ENCODE measurements at regions not wholly inside any gene's neighbourhood (a gene's known extent, or its start where the extent isn't known, plus 50 kb on each side); places are given as distances from the start of the nearest gene placed in this dataset.
"Not testable (repeated sequence)": the region's sequence is repeated elsewhere in the genome, so short reads cannot be mapped to it uniquely, and the experiment has no call there.

DNA sequence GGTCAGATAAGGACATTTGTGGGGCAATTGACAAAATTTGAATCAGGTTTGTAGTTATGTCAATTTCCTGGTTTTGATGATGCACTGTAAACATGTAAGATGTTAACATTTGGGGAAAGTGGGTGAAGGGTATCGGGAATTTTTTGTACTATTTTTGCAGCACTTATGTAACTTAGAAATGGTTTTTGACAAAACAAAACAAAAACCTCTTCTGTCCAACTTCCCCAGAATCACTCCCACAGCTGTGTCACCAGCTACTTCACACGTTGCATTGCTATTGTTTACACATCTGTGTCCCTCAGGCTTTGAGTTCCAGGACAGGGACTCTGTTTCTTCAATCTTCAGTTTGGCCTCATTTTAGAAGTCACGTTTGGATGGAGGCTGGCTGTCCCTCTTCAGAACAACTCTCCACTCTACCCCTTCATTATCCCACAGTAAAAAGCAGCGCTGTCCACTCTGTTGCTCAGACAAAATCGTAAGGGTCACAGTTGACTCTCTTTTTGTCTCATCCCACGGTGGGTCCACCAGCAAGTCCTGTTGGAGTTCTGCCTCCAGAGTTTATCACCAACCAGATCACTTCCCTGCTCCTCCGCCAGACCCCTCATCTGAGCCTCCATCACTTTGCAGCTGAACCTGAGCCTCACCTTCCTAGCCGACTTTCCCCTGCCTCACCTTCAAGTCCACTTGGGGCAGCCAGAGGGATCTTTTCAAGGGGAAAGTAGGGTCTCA lies 63.2 kb downstream of the NENF start:
- no peak for DNase-seq

DNA sequence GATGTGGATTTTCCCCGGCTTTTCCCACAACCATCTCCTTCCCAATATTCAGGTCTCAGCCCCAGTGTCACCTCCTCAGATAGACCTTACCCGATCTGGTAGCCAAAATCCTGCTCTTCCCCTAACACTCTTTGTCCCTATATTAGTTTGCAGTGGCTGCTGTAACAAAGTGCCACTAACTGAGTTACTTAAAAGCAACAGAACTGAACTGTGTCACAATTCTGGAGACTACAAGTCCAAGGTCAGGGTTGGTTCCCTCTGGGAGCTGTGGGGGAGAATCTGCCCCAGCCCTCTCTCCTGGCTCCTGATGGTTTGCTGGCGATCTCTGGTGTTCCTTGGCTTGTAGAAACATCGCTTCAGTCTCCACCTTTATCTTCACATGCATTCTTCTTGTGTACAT lies 64.0 kb downstream of the NENF start:
- DNase-seq: no peak

DNA sequence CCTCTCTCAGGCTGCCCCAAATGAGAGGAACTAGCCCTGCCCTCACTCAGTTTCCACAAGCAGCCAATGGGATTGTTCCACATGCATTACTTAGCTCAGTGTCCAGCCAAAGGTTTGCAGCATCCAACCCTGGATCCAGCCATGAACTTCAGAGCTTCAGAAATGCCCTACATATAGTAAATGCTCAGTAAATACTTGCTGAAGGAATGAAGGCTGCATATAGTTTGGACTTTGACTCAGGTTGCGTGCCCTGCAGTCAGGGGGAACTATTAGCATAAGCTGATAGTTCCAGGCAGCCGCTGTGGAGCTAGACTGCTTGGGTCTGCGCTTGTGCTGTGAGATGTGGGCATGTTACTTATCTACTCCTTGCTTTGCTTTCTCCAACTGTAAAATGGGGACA lies 64.8 kb downstream of the NENF start:
- no peak for DNase-seq

DNA sequence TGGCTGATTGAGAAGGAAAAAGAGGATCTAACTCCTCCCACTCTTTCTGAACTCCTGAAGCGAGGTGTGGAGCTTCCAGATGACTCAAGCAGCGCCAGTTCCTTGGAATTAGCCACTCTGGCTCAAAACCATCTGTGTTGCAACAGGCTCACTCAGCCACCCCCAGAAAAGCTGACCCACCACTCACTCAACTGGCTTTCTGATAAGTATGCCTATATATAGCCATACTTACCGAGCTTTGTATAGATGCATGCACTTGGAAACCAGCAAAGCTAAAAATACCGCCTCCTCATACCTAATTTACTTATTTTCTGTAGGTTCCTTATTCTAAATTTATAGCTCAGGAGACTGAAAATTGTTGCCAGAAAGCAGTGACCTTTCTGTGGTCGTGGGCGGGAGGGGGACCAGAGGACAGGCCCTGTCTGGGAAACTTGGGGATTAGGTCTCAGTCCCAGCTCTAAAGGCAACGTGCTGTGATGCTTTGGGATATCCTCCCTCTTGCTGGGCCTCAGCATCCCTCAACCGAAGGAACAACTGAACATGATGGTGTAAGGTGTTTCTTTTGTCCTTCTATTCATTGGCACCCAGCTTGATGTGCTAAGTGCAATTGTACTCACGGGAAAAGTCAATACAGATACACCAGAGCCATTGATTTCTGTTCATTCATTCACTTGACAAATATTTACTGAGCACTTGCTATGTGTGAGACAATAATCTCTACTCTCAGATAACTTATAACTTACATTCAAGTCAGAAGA lies 65.7 kb downstream of the NENF start:
- DNase-seq: no peak

DNA sequence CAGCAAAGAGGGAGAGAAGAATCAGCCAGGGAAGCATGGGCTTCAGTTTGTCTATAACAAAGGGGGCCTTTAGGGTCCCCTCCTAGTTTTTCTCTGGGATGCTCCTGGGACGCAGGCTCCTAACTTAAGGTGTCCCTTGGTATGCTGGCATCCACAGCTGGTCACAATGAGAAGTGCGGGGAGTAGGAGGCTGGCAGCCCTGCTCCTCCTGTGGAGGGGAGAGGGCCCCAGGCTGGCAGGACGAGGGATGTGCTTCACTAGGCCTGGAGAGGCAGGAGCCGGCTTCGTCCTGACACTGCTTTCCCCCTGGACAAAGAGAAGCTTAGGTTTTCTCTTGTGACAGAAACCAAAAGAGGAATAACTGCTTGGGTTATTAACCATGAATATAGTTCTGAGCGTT lies 67.6 kb downstream of the NENF start:
- no peak for DNase-seq

- no peak for DNase-seq
These were observed 68.3 kb downstream of the NENF start for GRCh38 chr1:212500983-212501382.

- DNase-seq: no peak
These were observed 71.0 kb downstream of the NENF start for GRCh38 chr1:212503714-212504113.

GRCh38 chr1:212504171-212504803 lies 71.6 kb downstream of the NENF start:
- no peak for DNase-seq

GRCh38 chr1:212506666-212507065 lies 73.9 kb downstream of the NENF start:
- DNase-seq: no peak

DNA sequence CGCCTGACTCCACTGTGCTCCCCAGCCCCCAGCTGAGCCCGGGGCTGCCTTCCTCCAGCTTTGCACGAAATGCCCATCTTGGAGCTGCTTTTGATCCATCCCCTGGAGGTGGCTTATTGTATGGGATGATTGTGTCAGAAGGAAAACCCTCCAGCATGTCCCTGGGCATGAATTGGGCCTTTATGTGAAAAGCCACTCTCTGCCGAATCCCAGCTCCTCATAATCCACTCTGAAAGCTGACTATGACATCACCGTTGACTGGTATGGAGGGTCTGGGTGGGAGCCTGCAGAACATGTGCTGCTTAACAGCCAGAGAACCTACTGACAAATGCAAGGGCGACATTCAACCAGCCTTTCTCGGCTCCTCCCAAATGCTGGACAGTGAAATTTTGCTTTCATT lies 74.6 kb downstream of the NENF start:
- DNase-seq: no peak

GRCh38 chr1:212512816-212513559 lies 80.3 kb downstream of the NENF start:
- DNase-seq: no peak

GRCh38 chr1:212513586-212513985 lies 80.9 kb downstream of the NENF start:
- no peak for DNase-seq

DNA sequence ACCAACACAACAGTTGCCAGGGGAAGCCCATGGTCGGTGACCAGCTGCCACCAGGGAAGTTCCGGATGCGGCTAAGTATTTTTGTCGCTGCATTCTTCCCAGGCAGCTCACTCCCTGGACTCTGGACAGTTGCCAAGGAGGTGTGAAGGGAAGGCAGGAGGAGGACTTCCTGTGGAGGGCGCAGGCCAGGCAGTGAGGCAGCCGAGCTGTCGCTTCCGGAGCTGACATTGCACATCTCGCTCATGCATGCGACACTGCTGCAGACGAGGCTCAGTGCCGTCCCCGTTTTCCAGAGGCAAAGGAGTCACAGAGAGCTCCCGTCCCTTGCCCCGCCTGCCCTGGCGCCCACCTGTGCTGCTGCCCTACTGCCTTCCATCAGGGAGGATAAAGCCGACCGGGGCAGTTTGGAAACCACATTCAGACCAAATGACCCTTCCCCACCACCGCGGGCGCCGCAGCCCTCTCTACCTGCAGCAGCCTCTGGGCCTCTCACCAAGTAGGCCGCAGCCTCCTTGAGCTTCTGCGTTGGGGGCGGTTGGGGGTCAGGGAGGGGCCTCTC lies 81.4 kb downstream of the NENF start:
- no peak for DNase-seq

DNA sequence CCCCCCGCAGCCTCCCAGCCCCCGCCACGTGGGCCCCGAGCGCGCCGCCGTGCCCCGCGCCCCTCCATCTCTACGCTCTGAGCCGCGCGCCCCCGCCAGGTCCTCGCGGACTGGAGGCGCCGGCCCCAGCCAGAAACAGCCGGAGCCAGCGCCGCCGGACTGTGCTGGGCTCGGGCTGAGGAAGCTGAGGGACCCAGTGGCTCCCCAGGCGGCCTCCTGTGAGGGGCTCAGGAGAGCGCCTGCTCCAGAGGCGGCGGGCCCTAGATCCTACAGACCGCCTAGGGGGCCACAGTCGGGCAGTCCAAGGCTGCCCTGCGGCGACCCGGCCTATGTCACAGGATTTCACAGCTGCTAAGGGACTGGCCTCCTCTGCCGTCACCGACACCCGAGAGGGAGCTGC lies 82.1 kb downstream of the NENF start:
- DNase-seq: no peak

- no peak for DNase-seq
These were observed 82.6 kb downstream of the NENF start for GRCh38 chr1:212515329-212515760.

DNA sequence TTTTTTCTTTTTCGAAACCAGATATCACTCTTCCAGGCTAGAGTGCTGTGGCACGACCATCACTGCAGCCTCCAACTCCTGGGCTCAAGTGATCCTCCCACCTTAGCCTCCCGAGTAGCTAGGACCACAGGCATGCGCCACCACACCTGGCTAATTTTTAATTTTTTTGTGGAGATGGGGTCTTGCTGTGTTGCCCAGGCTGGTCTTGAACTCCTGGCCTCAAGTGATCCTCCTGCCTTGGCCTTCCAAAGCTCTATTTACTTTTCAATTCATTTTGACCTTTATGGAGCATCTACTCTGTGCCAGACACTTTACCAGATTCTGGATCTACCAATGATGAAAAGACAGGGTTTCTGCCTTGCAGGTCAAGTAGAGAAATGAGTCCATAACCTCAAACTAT lies 83.3 kb downstream of the NENF start:
- not testable (repeated sequence) for DNase-seq

DNA sequence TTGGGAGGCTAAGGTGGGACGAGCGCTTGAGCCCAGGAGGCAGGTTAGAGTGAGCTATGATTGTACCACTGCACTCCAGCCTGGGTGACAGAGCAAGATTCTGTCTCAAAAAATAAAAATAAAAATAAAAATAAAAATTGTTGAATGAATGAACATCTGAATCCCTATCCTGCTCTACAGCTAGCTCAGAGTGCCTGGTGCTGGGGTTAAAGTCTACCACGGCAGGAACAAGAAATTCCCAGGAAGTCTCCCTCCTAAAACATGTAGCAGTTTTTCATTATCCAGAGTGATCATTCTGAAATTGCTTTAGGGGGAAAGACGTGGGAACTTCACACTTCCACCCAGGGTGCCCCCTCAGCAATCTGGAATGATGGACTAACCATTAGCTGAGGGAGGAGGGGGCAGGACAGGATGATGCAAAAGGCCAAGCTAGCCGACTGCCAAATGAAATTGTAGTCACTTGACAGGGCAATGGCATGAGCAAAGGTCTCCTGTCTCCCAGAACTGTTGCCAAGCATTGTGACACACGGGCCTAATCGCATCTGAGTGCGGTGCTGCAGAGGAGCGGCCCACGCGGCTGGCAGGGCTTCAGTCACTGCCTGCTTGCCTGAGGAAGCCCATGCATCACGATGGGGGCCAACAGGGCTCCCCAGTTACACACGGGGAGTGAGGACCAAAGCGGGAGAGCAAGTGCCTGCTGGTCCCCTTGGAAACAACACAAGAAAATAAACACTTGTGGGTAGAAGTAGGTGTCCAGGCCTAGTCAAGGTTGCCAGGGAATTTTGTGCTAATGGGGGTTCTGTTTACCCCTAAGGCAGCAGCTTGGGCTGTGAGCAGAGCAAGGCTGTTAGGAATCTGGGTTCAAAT lies 85.7 kb downstream of the NENF start:
- DNase-seq: no peak

- DNase-seq: no peak
These were observed 86.4 kb downstream of the NENF start for GRCh38 chr1:212519131-212519530.

GRCh38 chr1:212520299-212520698 lies 87.6 kb downstream of the NENF start:
- DNase-seq: no peak

GRCh38 chr1:212520746-212521145 lies 87.8 kb upstream of the ATF3 start:
- no peak for DNase-seq

- DNase-seq: no peak
These were observed 83.0 kb upstream of the ATF3 start for GRCh38 chr1:212525479-212526110.

GRCh38 chr1:212526111-212526491 lies 82.5 kb upstream of the ATF3 start:
- no peak for DNase-seq
